Lower leg skin (tissue), 4 donors: ENCODE measurements at regions not wholly inside any gene's neighbourhood (a gene's known extent, or its start where the extent isn't known, plus 50 kb on each side); places are given as distances from the start of the nearest gene placed in this dataset.

Experiments used
- DNase-seq, 2 donors: peaks; one replicate each; pipeline ENCODE4 v3.0.0-alpha.2; 2019; ENCODE audit warnings: low spot score in 2 of 2
- H3K4me3 ChIP-seq: fragments of 200-600 bp; sonication (generic); 2 replicates; pipeline ENCODE4 v1.5.1; 2017; ENCODE audit warnings: mild to moderate bottlenecking, low read depth; ENCODE audit not compliant: poor library complexity, severe bottlenecking
- POLR2A ChIP-seq, 2 donors: fragments of 450-650 bp; IDR thresholded peaks; one replicate each; pipeline ENCODE4 v1.6.1; 2016 to 2017; ENCODE audit warnings: antibody characterized with exemption in 2 of 2, mild to moderate bottlenecking in 1 of 2, moderate library complexity in 1 of 2
- WGBS, 2 donors: methylation state at CpG; one replicate each; pipeline ENCODE4 v1.1.5; 2018; 5-methylcytosine and 5-hydroxymethylcytosine counted together
- intact Hi-C: fragments of 100-400 bp; cut with DNase I; formaldehyde crosslinking; loops from one replicate; pipeline ENCODE4 v1.15.0; 2023; ENCODE audit warnings: low total_unique reads
- TF ChIP-seq, protein P1 (sequence below), 3 donors: fragments of 450-650 bp; IDR thresholded peaks; one replicate each; pipeline ENCODE4 v1.5.1; 2016; ENCODE audit warnings: antibody characterized with exemption in 3 of 3, mild to moderate bottlenecking in 3 of 3, moderate library complexity in 2 of 3

DNA sequence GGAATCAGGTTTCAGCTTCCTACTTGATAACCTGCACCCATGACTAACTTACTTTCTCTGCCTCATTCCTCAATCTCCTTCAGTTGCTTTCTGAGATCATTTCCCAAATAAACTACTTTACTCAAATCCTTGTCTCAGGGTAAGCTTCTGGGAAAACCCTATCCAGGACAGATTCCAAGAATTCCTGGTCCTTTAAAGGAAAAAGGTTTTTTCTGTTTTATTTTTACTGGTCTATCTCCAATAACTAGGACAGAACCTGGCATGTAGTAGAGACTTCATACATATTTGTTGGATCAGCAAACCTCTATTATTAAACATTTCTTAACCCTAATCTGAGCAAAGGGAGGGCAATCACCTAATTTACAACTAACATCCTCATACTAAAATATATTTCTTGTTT lies 910.5 kb upstream of the CHORDC1 start:
- no peak overlapping the region for H3K4me3 ChIP-seq
- no peak for DNase-seq
- intact Hi-C loops, result no loop called here
- no peak for TF ChIP-seq POLR2A (IDR thresholded peaks at IDR 0.05)
- TF ChIP-seq, protein P1, sequence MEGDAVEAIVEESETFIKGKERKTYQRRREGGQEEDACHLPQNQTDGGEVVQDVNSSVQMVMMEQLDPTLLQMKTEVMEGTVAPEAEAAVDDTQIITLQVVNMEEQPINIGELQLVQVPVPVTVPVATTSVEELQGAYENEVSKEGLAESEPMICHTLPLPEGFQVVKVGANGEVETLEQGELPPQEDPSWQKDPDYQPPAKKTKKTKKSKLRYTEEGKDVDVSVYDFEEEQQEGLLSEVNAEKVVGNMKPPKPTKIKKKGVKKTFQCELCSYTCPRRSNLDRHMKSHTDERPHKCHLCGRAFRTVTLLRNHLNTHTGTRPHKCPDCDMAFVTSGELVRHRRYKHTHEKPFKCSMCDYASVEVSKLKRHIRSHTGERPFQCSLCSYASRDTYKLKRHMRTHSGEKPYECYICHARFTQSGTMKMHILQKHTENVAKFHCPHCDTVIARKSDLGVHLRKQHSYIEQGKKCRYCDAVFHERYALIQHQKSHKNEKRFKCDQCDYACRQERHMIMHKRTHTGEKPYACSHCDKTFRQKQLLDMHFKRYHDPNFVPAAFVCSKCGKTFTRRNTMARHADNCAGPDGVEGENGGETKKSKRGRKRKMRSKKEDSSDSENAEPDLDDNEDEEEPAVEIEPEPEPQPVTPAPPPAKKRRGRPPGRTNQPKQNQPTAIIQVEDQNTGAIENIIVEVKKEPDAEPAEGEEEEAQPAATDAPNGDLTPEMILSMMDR (IDR thresholded peaks at IDR 0.05), result no peak

DNA sequence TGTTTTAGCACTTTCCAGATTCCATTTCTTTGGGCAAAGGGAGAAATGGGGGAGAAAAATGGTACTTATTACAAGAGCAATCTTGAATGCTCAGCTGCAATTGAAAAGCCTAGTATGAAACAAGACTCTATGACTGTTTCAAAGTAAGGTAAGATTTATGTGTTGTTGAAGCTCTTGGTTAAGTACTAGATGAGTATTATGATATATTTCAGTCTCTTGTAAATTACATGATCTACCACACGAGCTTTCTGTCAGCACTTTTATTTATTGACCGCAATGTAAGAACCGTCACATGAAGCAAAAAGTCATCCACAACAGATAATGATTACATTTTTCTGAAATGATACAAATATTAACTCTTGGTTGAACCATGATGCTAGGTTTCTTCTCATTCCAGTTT lies 906.7 kb upstream of the CHORDC1 start:
- intact Hi-C loops, result no loop called here
- no peak for DNase-seq
- WGBS, 2 donors, result 55 to 57% methylated on average over 3 of the region's 3 CpGs
- no peak overlapping the region for H3K4me3 ChIP-seq
- TF ChIP-seq POLR2A (IDR thresholded peaks at IDR 0.05), result no peak
- TF ChIP-seq, protein P1 (IDR thresholded peaks at IDR 0.05), result no peak

DNA sequence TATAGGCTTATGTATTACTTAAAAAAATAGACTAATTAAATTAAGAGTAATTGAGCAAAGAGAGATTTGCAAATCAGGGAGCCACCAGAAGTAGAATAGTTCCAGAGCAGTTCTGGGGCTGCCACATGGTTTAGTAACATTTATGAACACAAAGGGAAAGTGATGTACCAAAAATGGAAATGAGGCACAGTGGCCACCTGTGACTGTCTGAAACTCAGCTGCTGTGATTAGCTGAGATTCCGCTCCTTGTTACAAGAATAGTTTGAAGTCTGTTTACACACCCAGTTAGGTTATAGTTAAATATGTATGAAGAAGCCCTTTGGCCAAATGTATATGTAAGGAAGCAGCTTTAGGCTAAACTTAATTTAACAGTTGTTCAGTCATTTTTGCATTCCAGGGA lies 901.5 kb upstream of the CHORDC1 start:
- 71 to 95% methylated on average over 1 of the region's 1 CpG for WGBS, 2 donors
- TF ChIP-seq, protein P1 (IDR thresholded peaks at IDR 0.05), result no peak
- TF ChIP-seq POLR2A (IDR thresholded peaks at IDR 0.05), result no peak
- H3K4me3 ChIP-seq, result no peak overlapping the region
- intact Hi-C loops, result no loop called here
- no peak for DNase-seq

DNA sequence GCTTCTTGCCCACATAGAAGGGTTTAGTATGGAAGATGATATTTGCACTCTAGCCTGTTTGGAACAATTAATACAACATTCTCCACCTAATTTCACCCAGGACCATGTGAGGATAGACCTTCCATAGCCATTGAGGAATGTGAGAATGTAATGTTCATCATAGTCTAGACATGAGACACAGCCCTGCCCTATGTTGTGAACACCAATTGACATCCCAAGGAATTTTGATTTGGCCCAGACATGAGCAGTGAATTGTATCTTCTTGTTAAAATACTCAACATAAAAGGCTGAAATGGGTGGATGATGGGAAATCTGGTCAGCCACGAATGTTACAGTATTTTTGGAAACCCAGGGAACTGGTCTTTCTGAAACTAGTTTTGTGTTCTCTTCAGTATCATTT lies 892.3 kb upstream of the CHORDC1 start:
- intact Hi-C loops, result no loop called here
- DNase-seq, result no peak
- no peak for TF ChIP-seq POLR2A (IDR thresholded peaks at IDR 0.05)
- TF ChIP-seq, protein P1 (IDR thresholded peaks at IDR 0.05), result no peak
- H3K4me3 ChIP-seq, result no peak overlapping the region
- 39 to 41% methylated on average over 1 of the region's 1 CpG for WGBS, 2 donors

DNA sequence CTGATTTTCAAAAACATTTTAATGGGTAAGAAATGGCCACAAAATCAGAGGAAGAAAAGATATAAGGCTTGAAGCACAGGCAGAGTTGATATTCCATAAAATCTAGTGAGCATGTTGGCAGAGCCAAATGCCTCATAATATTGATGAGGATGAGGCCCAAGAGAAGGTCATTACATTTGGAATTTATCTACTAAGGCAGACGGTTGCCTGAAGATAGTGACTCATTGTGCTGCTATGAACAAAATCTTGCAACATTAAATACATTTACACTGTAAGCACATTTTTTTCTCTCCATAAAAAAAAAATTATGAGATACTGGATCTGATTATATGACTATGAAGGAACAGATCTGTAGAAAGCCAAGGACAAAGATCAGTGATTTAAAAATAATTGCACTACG lies 881.4 kb upstream of the CHORDC1 start:
- intact Hi-C loops, result no loop called here
- TF ChIP-seq POLR2A (IDR thresholded peaks at IDR 0.05), result no peak
- TF ChIP-seq, protein P1 (IDR thresholded peaks at IDR 0.05), result no peak
- DNase-seq, result no peak
- no peak overlapping the region for H3K4me3 ChIP-seq
- 20% methylated on average over 2 of the region's 2 CpGs for WGBS, 2 donors

DNA sequence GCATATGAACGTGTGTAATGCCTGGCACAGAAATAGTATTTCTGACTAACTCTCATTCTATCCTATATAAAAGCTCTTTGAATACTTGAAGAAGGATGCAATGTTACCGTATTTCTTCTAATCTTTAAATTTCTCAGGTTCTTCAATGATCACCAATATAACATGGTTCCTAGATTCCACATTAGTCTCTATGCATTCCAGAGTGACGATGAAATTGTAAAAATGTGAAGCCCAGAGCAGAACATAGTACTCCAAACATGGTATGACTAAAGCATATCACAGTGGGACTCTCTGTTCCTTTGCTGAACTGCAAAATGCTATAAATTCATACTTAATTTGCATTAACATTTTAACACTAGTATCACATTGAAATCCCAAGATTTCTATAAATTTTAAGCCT lies 877.6 kb upstream of the CHORDC1 start:
- TF ChIP-seq POLR2A (IDR thresholded peaks at IDR 0.05), result no peak
- TF ChIP-seq, protein P1 (IDR thresholded peaks at IDR 0.05), result no peak
- DNase-seq, result no peak
- WGBS, 2 donors, result 69 to 75% methylated on average over 3 of the region's 3 CpGs
- H3K4me3 ChIP-seq, result no peak overlapping the region
- intact Hi-C loops, result no loop called here
